Keratinocyte (primary cell): ENCODE measurements at regions not wholly inside any gene's neighbourhood (a gene's known extent, or its start where the extent isn't known, plus 50 kb on each side); places are given as distances from the start of the nearest gene placed in this dataset.

Experiments used
- EZH2 ChIP-seq: IDR thresholded peaks from one replicate; pipeline ENCODE4 v1.6.1; 2012; ENCODE audit warnings: inconsistent platforms, mild to moderate bottlenecking, low read length, moderate library complexity
- TF ChIP-seq, protein P1 (sequence below), 3 experiments: IDR thresholded peaks in 1 of 3; conservative IDR thresholded peaks in 1 of 3; optimal IDR thresholded peaks in 1 of 3; 2 replicates in 2 of 3; 3 replicates in 1 of 3; pipeline versions ENCODE3 to v1.5.1; 2011; ENCODE audit warnings: low read length in 3 of 3, mild to moderate bottlenecking in 3 of 3, moderate library complexity in 2 of 3, control low read depth in 1 of 3, inconsistent platforms in 1 of 3; ENCODE audit not compliant: insufficient read depth in 2 of 3; ENCODE audit errors: extremely low read depth in 1 of 3

DNA sequence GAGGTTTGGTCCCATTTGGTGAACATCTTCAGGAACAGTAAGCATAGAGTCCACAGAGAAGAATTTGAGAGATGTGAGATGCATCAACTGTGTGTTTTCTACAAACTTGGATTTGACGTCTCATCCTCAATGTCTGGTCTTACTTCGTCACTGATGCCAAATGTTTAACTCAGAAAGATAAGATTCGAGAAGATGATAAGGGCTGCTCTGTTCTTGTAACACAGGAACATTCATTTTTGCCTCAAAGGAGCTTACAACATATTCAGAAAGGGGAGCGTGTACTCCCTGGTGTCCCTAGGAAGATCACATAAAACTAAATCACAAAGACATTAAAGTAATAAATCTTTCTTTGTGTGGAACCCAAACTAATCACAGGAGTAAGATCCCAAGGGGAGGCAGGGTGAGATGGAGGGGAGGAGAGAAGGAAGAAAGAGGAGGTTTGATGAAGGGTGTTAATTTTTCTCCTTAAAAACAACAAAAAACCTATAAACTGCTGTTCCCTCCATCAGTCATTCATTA is 247.7 kb upstream of the IRS2 start:
- no peak for TF ChIP-seq EZH2
- TF ChIP-seq, protein P1, sequence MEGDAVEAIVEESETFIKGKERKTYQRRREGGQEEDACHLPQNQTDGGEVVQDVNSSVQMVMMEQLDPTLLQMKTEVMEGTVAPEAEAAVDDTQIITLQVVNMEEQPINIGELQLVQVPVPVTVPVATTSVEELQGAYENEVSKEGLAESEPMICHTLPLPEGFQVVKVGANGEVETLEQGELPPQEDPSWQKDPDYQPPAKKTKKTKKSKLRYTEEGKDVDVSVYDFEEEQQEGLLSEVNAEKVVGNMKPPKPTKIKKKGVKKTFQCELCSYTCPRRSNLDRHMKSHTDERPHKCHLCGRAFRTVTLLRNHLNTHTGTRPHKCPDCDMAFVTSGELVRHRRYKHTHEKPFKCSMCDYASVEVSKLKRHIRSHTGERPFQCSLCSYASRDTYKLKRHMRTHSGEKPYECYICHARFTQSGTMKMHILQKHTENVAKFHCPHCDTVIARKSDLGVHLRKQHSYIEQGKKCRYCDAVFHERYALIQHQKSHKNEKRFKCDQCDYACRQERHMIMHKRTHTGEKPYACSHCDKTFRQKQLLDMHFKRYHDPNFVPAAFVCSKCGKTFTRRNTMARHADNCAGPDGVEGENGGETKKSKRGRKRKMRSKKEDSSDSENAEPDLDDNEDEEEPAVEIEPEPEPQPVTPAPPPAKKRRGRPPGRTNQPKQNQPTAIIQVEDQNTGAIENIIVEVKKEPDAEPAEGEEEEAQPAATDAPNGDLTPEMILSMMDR (optimal IDR thresholded peaks at IDR 0.05 in 1 of 3, IDR thresholded peaks at IDR 0.05 in 1 of 3, conservative IDR thresholded peaks at IDR 0.05 in 1 of 3; ENCODE audit: extremely low read depth in 1 of 3, insufficient read depth in 2 of 3, low read length in 3 of 3): no peak
